HCT116 (cell line): ENCODE measurements at regions not wholly inside any gene's neighbourhood (a gene's known extent, or its start where the extent isn't known, plus 50 kb on each side); places are given as distances from the start of the nearest gene placed in this dataset.

Experiments
- ATAC-seq: fragments of 200-7000 bp; cut with Tn5 transposase; 2 replicates; pipeline ENCODE4 v1.9.1; 2020; ENCODE audit warnings: mild to moderate bottlenecking, moderate library complexity
- BruUV-seq: library from RNA; stranded (reverse); fragments of 400-500 nt; replicated peaks from 2 replicates; lab custom pipeline; 2021; lab: Mats Ljungman, UMichigan
- CTCF ChIA-PET: fragments of 300-600 bp; sonication (Branson Sonifier 250); formaldehyde crosslinking; loops from one replicate; lab custom pipeline; 2021; ENCODE audit warnings: antibody characterized with exemption; lab: Charles Lee
- POLR2A ChIA-PET: fragments of 300-600, 350-600 bp; sonication (Branson Sonifier 250); formaldehyde crosslinking; loops from one replicate; lab custom pipeline; 2021; ENCODE audit warnings: antibody characterized with exemption; lab: Charles Lee
- RAD21 ChIA-PET, 2 experiments: fragments of 300-600 bp; sonication (Branson Sonifier 250); formaldehyde crosslinking; loops; one replicate each; lab custom pipeline; 2023; ENCODE audit warnings: low total read pairs in 2 of 2; ENCODE audit not compliant: uncharacterized antibody in 2 of 2, unreplicated experiment in 2 of 2, low non-redundant PET in 1 of 2; lab: Charles Lee
- DNase-seq: peaks from one replicate; pipeline ENCODE4 v3.0.0-alpha.2; 2010; ENCODE audit warnings: low read depth, low spot score
- H2AFZ ChIP-seq: fragments of 200-600 bp; shearing (Covaris generic), sonication (generic); 2 replicates; pipeline ENCODE4 v1.6.1; 2017; ENCODE audit warnings: low read depth, mixed run types, mixed read lengths, antibody characterized with exemption, low read length; ENCODE audit not compliant: poor library complexity, severe bottlenecking
- H3K27ac ChIP-seq: 2 replicates; pipeline ENCODE4 v1.5.1; 2012; ENCODE audit warnings: low read depth, low read length
- H3K27me3 ChIP-seq: fragments of 200-600 bp; sonication (generic); 2 replicates; pipeline ENCODE4 v1.6.1; 2016; ENCODE audit warnings: mixed run types, low read length, mixed read lengths; ENCODE audit not compliant: insufficient read depth
- H3K36me3 ChIP-seq, 2 experiments: fragments of 200-500 bp in 1 of 2; fragments of 200-600 bp in 1 of 2; sonication (Bioruptor generic) in 1 of 2; sonication (generic) in 1 of 2; 2 replicates each; pipeline versions ENCODE4 v1.5.1 to v1.6.1; 2014 to 2016; ENCODE audit warnings: low read length in 2 of 2, inconsistent platforms in 1 of 2, mixed read lengths in 1 of 2, mixed run types in 1 of 2; ENCODE audit not compliant: insufficient read depth in 2 of 2, control insufficient read depth in 1 of 2
- H3K4me1 ChIP-seq, 2 experiments: fragments of 200-600 bp in 1 of 2; sonication (generic) in 1 of 2; 2 replicates each; pipeline versions ENCODE4 v1.5.1 to v1.6.1; 2012 to 2017; ENCODE audit warnings: low read length in 2 of 2, inconsistent platforms in 1 of 2, mild to moderate bottlenecking in 1 of 2, mixed read lengths in 1 of 2, mixed run types in 1 of 2, moderate library complexity in 1 of 2; ENCODE audit not compliant: insufficient read depth in 2 of 2, control insufficient read depth in 1 of 2
- H3K4me2 ChIP-seq: fragments of 200-600 bp; sonication (generic); 2 replicates; pipeline ENCODE4 v1.6.1; 2017; ENCODE audit warnings: mixed run types, low read length, mixed read lengths
- H3K4me3 ChIP-seq, 2 experiments: fragments of 200-600 bp in 1 of 2; sonication (generic) in 1 of 2; replicated peaks in 1 of 2; 2 replicates each; pipeline ENCODE4 v1.5.1; 2011 to 2016; ENCODE audit warnings: low read length in 2 of 2, control low read depth in 1 of 2, low read depth in 1 of 2, mild to moderate bottlenecking in 1 of 2, mixed read lengths in 1 of 2, mixed run types in 1 of 2
- H3K79me2 ChIP-seq: fragments of 200-600 bp; sonication (generic); 2 replicates; pipeline ENCODE4 v1.6.1; 2017; ENCODE audit warnings: mild to moderate bottlenecking, mixed run types, low read length, moderate library complexity, mixed read lengths; ENCODE audit not compliant: insufficient read depth
- H3K9ac ChIP-seq: fragments of 200-600 bp; sonication (generic); 2 replicates; pipeline ENCODE4 v1.6.1; 2016; ENCODE audit warnings: low read length, mixed read lengths
- H3K9me2 ChIP-seq: fragments of 200-600 bp; sonication (generic), shearing (Covaris generic); 2 replicates; pipeline ENCODE4 v1.6.1; 2017; ENCODE audit warnings: mixed run types, mild to moderate bottlenecking, moderate library complexity; ENCODE audit not compliant: insufficient read depth
- H3K9me3 ChIP-seq, 2 experiments: fragments of 200-500 bp in 1 of 2; fragments of 200-600 bp in 1 of 2; sonication (Bioruptor generic) in 1 of 2; sonication (generic) in 1 of 2; 2 replicates each; pipeline ENCODE4 v1.6.1; 2014 to 2017; ENCODE audit warnings: low read length in 2 of 2, mixed read lengths in 2 of 2, inconsistent platforms in 1 of 2, low read depth in 1 of 2, mild to moderate bottlenecking in 1 of 2, mixed run types in 1 of 2, moderate library complexity in 1 of 2; ENCODE audit not compliant: control insufficient read depth in 1 of 2, insufficient read depth in 1 of 2
- H4K20me1 ChIP-seq: fragments of 200-600 bp; sonication (generic), shearing (Covaris generic); 2 replicates; pipeline ENCODE4 v1.6.1; 2017; ENCODE audit warnings: mixed run types, mild to moderate bottlenecking, moderate library complexity; ENCODE audit not compliant: insufficient read depth
- CEBPB ChIP-seq: IDR thresholded peaks from 2 replicates; pipeline ENCODE4 v1.6.1; 2012; ENCODE audit warnings: low read depth
- EGR1 ChIP-seq: IDR thresholded peaks from 2 replicates; pipeline ENCODE4 v1.6.1; 2012; ENCODE audit warnings: low read depth
- ELF1 ChIP-seq: IDR thresholded peaks from 2 replicates; pipeline ENCODE4 v1.6.1; 2012; ENCODE audit warnings: low read depth, borderline replicate concordance
- EZH2 ChIP-seq: fragments of 200-600 bp; sonication (generic); IDR thresholded peaks from 2 replicates; pipeline ENCODE4 v1.6.1; 2017; ENCODE audit warnings: antibody characterized with exemption, mixed run types
- EZH2phosphoT487 ChIP-seq: fragments of 200-600 bp; IDR thresholded peaks from 2 replicates; pipeline ENCODE4 v1.6.1; 2018; ENCODE audit warnings: antibody characterized with exemption, borderline replicate concordance
- JUND ChIP-seq: IDR thresholded peaks from 2 replicates; pipeline ENCODE4 v1.6.1; 2012
- POLR2A ChIP-seq: IDR thresholded peaks from 2 replicates; pipeline ENCODE4 v1.7.0; 2011; ENCODE audit warnings: borderline replicate concordance; ENCODE audit not compliant: insufficient read depth, insufficient read length; ENCODE audit errors: extremely low read depth
- RAD21 ChIP-seq: IDR thresholded peaks from 2 replicates; pipeline ENCODE4 v1.6.1; 2012; ENCODE audit warnings: low read depth, mild to moderate bottlenecking
- SIN3A ChIP-seq: IDR thresholded peaks from 2 replicates; pipeline ENCODE4 v1.6.1; 2012; ENCODE audit warnings: low read depth
- SP1 ChIP-seq: IDR thresholded peaks from 2 replicates; pipeline ENCODE4 v1.6.1; 2012; ENCODE audit warnings: low read depth
- SRF ChIP-seq: IDR thresholded peaks from 2 replicates; pipeline ENCODE4 v1.6.1; 2012; ENCODE audit warnings: low read depth
- TCF7L2 ChIP-seq: IDR thresholded peaks from 2 replicates; pipeline ENCODE4 v1.7.0; 2011; ENCODE audit warnings: borderline replicate concordance, inconsistent platforms; ENCODE audit not compliant: insufficient read depth, insufficient read length; ENCODE audit errors: extremely low read depth
- YY1 ChIP-seq: IDR thresholded peaks from 2 replicates; pipeline ENCODE4 v1.6.1; 2011; ENCODE audit warnings: low read length, low read depth, moderate library complexity, mild to moderate bottlenecking; ENCODE audit not compliant: insufficient replicate concordance; ENCODE audit errors: extremely low read depth
- ZFX ChIP-seq: fragments of 450-650 bp; IDR thresholded peaks from 2 replicates; pipeline ENCODE4 v1.6.1; 2017
- ZNF274 ChIP-seq: fragments of 200-500 bp; sonication (Bioruptor generic); IDR thresholded peaks from 2 replicates; pipeline ENCODE4 v1.6.1; 2014; ENCODE audit warnings: mild to moderate bottlenecking, low read depth, low read length, inconsistent platforms
- intact Hi-C: fragments of 100-400 bp; cut with micrococcal nuclease; formaldehyde crosslinking; loops from 2 replicates; pipeline ENCODE4 v1.10.0; 2022
- TF ChIP-seq, protein P1 (sequence below), 3 experiments: fragments of 200-600 bp in 1 of 3; sonication (generic) in 1 of 3; IDR thresholded peaks in 2 of 3; conservative IDR thresholded peaks in 1 of 3; 2 replicates each; pipeline ENCODE4 v1.5.1; 2012 to 2017; ENCODE audit warnings: low read depth in 2 of 3, low read length in 2 of 3, antibody characterized with exemption in 1 of 3, borderline replicate concordance in 1 of 3, control low read depth in 1 of 3, mild to moderate bottlenecking in 1 of 3, mixed read lengths in 1 of 3, mixed run types in 1 of 3, moderate library complexity in 1 of 3; ENCODE audit not compliant: insufficient read depth in 1 of 3
- TF ChIP-seq, protein P2 (sequence below): IDR thresholded peaks from 2 replicates; pipeline ENCODE4 v1.6.1; 2011; ENCODE audit warnings: mild to moderate bottlenecking, low read length, moderate library complexity; ENCODE audit not compliant: insufficient replicate concordance; ENCODE audit errors: extremely low read depth
- TF ChIP-seq, protein P3 (sequence below): IDR thresholded peaks from 2 replicates; pipeline ENCODE4 v1.6.1; 2012
- TF ChIP-seq, protein P4 (sequence below): IDR thresholded peaks from 2 replicates; pipeline ENCODE4 v1.6.1; 2012; ENCODE audit warnings: low read depth
- TF ChIP-seq, protein P5 (sequence below): IDR thresholded peaks from 2 replicates; pipeline ENCODE4 v1.6.1; 2012

DNA sequence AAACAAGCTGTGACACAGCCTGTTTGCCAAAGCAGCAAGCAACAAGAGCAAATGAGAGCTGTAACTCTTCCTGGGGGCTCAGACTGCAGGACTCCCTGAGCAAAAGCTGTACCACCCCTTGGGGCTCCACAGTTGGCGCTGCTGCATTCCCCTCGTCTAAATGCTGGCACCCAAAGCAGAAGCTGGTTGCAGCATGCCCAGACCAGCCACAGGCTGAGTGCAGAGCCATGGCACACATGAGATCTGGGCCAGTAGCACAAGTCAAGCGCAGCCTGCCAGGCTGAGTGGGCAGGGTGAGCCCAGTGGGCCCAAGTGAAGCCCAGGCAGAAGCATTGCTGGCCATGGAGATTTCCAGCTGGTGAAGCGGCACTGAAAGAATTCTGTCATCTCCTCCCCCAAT is 157.3 kb upstream of the GRAMD2B start:
- no TSS peak for BruUV-seq
- no peaks in the 10 kb centered on the region for H3K79me2 ChIP-seq
- no peak overlapping the region for H3K9ac ChIP-seq
- ChIA-PET CTCF (no interaction called here), RAD21 (no interaction called here), POLR2A (no interaction called here)
- H3K9me2 ChIP-seq = no peaks in the 10 kb centered on the region; the same call in 1 of the 2 replicates
- no peaks in the 10 kb centered on the region for H4K20me1 ChIP-seq
- intact Hi-C loops = no loop called here
- no peak overlapping the region for H3K27ac ChIP-seq
- no peak overlapping the region for H2AFZ ChIP-seq
- no peaks in the 10 kb centered on the region for H3K27me3 ChIP-seq
- ATAC-seq (no peak), DNase-seq (no peak)
- no peaks in the 10 kb centered on the region for H3K4me1 ChIP-seq
- no peaks in the 10 kb centered on the region for H3K9me3 ChIP-seq
- no peak overlapping the region for H3K4me3 ChIP-seq
- no peak overlapping the region for H3K4me2 ChIP-seq
- no peaks in the 10 kb centered on the region for H3K36me3 ChIP-seq
- TF ChIP-seq SRF (no peak), EGR1 (no peak), ZNF274 (no peak), EZH2 (no peak), CEBPB (no peak), SP1 (no peak), YY1 (no peak), POLR2A (no peak), ELF1 (no peak), TCF7L2 (no peak), RAD21 (no peak), SIN3A (no peak), ZFX (no peak), EZH2phosphoT487 (no peak), JUND (no peak)
- TF ChIP-seq, protein P1, sequence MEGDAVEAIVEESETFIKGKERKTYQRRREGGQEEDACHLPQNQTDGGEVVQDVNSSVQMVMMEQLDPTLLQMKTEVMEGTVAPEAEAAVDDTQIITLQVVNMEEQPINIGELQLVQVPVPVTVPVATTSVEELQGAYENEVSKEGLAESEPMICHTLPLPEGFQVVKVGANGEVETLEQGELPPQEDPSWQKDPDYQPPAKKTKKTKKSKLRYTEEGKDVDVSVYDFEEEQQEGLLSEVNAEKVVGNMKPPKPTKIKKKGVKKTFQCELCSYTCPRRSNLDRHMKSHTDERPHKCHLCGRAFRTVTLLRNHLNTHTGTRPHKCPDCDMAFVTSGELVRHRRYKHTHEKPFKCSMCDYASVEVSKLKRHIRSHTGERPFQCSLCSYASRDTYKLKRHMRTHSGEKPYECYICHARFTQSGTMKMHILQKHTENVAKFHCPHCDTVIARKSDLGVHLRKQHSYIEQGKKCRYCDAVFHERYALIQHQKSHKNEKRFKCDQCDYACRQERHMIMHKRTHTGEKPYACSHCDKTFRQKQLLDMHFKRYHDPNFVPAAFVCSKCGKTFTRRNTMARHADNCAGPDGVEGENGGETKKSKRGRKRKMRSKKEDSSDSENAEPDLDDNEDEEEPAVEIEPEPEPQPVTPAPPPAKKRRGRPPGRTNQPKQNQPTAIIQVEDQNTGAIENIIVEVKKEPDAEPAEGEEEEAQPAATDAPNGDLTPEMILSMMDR (IDR thresholded peaks at IDR 0.05 in 2 of 3, conservative IDR thresholded peaks at IDR 0.05 in 1 of 3; ENCODE audit: borderline replicate concordance in 1 of 3, insufficient read depth in 1 of 3, low read depth in 2 of 3, low read length in 2 of 3) = no peak
- TF ChIP-seq, protein P2, sequence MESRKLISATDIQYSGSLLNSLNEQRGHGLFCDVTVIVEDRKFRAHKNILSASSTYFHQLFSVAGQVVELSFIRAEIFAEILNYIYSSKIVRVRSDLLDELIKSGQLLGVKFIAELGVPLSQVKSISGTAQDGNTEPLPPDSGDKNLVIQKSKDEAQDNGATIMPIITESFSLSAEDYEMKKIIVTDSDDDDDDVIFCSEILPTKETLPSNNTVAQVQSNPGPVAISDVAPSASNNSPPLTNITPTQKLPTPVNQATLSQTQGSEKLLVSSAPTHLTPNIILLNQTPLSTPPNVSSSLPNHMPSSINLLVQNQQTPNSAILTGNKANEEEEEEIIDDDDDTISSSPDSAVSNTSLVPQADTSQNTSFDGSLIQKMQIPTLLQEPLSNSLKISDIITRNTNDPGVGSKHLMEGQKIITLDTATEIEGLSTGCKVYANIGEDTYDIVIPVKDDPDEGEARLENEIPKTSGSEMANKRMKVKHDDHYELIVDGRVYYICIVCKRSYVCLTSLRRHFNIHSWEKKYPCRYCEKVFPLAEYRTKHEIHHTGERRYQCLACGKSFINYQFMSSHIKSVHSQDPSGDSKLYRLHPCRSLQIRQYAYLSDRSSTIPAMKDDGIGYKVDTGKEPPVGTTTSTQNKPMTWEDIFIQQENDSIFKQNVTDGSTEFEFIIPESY = no peak
- TF ChIP-seq, protein P3, sequence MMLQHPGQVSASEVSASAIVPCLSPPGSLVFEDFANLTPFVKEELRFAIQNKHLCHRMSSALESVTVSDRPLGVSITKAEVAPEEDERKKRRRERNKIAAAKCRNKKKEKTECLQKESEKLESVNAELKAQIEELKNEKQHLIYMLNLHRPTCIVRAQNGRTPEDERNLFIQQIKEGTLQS = no peak
- TF ChIP-seq, protein P4, sequence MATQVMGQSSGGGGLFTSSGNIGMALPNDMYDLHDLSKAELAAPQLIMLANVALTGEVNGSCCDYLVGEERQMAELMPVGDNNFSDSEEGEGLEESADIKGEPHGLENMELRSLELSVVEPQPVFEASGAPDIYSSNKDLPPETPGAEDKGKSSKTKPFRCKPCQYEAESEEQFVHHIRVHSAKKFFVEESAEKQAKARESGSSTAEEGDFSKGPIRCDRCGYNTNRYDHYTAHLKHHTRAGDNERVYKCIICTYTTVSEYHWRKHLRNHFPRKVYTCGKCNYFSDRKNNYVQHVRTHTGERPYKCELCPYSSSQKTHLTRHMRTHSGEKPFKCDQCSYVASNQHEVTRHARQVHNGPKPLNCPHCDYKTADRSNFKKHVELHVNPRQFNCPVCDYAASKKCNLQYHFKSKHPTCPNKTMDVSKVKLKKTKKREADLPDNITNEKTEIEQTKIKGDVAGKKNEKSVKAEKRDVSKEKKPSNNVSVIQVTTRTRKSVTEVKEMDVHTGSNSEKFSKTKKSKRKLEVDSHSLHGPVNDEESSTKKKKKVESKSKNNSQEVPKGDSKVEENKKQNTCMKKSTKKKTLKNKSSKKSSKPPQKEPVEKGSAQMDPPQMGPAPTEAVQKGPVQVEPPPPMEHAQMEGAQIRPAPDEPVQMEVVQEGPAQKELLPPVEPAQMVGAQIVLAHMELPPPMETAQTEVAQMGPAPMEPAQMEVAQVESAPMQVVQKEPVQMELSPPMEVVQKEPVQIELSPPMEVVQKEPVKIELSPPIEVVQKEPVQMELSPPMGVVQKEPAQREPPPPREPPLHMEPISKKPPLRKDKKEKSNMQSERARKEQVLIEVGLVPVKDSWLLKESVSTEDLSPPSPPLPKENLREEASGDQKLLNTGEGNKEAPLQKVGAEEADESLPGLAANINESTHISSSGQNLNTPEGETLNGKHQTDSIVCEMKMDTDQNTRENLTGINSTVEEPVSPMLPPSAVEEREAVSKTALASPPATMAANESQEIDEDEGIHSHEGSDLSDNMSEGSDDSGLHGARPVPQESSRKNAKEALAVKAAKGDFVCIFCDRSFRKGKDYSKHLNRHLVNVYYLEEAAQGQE = no peak
- TF ChIP-seq, protein P5, sequence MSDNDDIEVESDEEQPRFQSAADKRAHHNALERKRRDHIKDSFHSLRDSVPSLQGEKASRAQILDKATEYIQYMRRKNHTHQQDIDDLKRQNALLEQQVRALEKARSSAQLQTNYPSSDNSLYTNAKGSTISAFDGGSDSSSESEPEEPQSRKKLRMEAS = no peak
